H54 (cell line): ENCODE measurements at regions not wholly inside any gene's neighbourhood (a gene's known extent, or its start where the extent isn't known, plus 50 kb on each side); places are given as distances from the start of the nearest gene placed in this dataset.
"Not testable (repeated sequence)": the region's sequence is repeated elsewhere in the genome, so short reads cannot be mapped to it uniquely, and the experiment has no call there.

Experiments
- DNase-seq: peaks from one replicate; pipeline ENCODE4 v3.0.0; 2011; ENCODE audit warnings: low spot score, mixed read lengths; ENCODE audit not compliant: insufficient read length
- FAIRE-seq: peaks from 3 replicates; lab custom pipeline; 2011; peaks lifted over from hg19 to GRCh38; lab: Jason Lieb, UNC
- POLR2A ChIP-seq: IDR thresholded peaks from 2 replicates; pipeline ENCODE4 v1.6.1; 2011; ENCODE audit warnings: low read depth, mild to moderate bottlenecking, low read length

DNA sequence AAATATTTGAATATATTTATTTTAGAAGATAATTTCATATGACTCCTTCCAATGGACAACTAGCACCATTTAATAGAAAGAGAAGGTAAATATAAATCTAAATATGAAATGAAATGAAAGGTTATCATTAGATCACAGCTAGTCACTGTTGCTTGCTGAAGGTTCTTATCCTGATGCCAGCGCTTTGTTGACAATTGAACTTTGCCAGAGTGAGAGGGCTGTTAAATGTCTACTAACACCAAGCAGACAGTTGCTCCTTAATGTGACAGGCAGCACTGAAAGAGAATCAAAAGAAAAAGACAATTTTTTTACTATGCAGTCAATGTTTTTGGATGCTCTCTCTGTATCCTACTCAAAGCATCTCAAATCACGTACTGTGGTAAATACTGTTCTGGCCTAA is 152.6 kb upstream of the SEMA6A start:
- no peak for FAIRE-seq
- DNase-seq = no peak
- TF ChIP-seq POLR2A = no peak

DNA sequence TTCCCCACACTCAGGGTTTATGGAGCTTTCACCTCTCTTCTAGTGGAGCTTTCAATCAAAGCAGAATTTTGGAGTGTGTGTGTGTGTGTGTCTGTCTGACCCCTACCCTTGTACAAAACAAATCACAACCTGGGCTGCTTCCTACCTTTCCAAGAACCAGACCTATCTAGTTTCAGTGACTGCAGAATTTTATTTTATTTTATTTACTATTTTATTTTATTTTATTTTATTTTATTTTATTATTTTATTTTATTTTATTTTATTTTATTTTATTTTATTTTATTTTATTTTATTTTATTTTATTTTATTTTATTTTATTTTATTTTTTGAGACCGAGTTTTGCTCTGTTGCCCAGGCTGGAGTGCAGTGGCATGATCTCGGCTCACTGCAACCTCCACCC is 151.6 kb upstream of the SEMA6A start:
- not testable (repeated sequence) for DNase-seq, FAIRE-seq

DNA sequence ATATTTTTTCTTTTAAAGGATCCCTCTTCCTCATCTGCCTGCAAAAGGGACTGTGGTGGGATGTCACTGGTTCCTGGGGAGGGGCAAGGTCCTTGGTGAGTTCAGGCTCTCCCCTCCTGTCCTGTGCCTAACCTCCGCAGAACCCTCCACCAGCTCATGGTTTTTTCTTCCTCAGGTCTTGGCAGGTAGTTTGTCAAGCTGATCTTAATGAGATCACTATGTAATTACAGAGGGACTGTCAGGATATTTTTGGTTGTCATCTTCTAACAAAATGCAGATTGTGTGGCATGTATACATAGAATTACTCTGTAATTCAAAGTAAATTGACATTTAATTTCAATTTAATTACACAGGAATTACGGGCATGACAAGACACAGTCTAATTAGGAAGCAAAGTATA is 150.3 kb upstream of the SEMA6A start:
- TF ChIP-seq POLR2A = no peak
- DNase-seq = no peak
- FAIRE-seq = no peak

DNA sequence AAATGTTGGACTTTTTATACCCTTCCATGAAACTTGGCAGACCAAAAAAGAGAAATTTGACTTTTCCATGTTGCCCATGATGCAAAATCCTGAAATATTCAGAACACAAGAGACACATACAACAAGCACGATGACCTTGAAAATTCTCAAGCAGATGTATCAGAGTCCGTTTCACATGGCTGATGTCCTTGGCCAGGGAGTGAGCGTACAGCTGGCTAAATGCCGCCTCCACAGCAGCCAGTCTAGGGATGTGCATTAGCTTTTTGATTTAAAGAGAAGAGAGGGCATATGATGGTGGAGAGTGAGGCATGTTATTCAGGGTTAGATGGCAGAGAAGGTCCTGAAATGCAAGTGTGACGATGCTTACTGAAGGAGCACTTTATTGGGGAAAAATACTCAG is 148.0 kb upstream of the SEMA6A start:
- no peak for TF ChIP-seq POLR2A
- DNase-seq (no peak), FAIRE-seq (no peak)

DNA sequence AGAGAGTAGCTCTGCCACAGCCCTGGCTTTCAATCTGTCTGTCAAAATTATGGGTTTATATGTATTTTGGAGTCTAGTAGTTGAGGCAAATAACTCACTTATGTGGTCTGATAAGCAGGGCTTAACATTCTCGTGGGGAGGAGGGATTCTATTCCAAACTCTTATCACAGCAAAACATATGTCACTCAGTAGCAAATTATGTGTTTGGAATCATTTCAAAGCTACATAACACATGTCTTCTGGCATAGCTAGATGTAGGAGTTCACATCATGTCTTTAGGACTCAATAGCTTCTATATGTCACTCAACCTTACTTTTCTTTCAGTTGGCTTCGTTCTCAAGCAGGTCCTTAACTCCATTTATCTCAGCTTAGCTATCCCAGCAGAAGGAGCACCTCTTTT is 144.5 kb upstream of the SEMA6A start:
- FAIRE-seq (no peak), DNase-seq (no peak)
- TF ChIP-seq POLR2A = no peak

DNA sequence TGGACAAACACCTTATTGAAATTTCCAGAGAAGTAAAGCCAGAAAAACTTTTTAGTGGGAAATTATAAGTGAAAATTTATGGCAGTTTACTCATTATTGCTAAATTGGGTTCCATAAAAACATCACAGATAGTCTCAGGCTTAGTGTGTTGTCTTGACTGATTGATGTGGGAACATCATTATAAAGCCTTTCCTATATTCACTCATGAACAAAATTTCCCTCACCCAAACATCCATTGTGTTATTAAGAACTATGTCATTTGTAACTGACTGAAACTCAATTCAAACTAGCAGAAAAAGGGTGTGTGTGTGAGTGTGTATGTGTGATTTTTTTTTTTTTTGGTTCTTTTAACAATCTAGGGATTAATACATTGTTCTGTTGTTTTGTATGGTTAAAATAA is 143.7 kb upstream of the SEMA6A start:
- FAIRE-seq = no peak
- DNase-seq = no peak
- TF ChIP-seq POLR2A = no peak

DNA sequence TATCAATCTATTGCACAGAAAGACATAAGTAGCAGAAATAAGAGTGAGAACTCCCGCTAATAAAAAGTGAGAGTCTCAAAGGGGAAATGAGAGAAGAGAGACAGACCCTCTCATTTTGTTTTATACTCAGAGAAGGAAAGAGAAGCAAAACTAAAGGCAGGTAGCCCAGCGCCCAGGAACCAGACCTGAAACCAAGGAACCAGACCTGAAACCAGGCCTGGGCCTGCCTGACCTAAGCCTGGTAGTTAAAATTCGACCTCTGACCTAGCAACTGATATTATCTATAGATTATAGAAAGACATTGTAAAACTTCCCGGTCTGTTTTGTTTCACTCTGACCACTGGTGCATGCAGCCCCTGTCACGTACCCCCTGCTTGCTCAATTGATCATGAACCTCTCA is 134.5 kb upstream of the SEMA6A start:
- TF ChIP-seq POLR2A = no peak
- DNase-seq = no peak
- FAIRE-seq = no peak

DNA sequence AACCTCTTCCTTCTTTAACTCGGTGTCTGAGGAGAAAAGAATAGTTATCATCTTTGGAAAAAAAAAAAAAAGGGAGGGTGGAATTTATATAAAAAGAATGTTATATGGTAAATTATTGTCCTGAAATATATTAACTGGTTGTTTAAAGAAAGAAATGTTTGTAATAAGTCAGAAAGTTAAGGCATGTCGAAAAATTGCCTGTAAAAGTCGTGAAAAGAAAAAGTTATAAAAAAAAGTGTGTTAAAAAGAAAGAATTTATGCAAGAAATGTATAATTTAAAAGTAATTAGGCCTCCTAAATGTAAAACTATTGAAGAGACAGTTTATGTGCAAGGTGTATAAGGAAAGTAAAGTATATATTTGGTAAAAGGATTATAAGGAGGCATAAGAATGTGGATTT is 130.5 kb upstream of the SEMA6A start:
- DNase-seq = not testable (repeated sequence)

DNA sequence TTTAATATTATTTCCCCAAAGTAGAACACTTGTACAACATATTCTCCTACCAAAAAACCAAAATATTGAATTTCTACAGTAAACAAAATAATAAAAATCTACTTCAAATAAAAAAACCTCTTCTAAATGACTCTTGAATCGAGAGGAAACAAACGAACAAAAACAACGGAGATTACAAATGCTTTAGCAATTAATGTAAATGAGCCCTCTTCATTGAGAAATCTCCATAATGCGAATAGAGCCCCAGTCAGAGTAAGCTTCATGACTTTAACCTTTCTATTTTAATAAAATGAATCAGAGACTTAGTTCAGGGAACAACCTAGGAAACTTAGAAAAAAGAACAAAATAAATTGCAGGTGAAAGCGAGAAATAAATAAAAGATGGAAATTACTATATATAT is 129.3 kb upstream of the SEMA6A start:
- FAIRE-seq (no peak), DNase-seq (no peak)
- TF ChIP-seq POLR2A = no peak

More for the DNA sequence above, 130.5 kb upstream of the SEMA6A start:
- FAIRE-seq = not testable (repeated sequence)

DNA sequence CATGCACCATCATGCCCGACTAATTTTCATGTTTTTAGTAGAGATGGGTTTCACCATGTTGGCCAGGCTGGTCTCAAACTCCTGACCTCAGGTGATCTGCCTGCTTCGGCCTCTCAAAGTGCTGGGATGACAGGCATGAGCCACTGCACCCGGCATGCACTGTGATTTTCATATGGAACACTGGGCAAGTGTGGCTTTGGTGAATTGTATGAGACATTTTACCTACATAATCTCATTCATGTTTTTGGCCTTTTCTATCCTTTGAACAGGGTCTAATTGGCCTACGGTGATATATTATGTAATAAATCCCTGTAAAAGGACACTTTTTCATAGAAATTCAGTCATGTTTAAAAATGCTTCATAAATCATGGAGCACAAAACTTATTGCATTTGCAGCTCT is 128.7 kb upstream of the SEMA6A start:
- TF ChIP-seq POLR2A = no peak
- DNase-seq = no peak
- FAIRE-seq = no peak

DNA sequence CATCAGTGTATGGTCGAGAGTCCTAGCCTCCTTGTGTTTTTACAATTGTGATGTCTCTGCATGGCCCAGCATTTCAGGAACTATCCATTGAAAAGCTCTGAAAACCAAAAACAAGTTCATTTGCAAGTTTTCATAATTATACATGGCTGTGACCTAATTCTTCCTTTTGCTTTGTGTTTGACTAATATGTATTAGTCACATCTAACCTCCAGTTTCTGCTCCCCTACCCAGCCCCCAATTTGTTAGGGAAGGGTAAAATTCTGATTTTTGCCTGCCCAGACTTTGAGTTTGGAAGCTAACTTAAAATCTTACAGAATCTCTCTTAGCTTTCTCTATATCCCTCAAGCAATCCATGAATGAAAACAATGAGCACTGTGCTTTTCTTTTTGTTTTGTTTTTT is 128.2 kb upstream of the SEMA6A start:
- FAIRE-seq (no peak), DNase-seq (no peak)
- TF ChIP-seq POLR2A = no peak

DNA sequence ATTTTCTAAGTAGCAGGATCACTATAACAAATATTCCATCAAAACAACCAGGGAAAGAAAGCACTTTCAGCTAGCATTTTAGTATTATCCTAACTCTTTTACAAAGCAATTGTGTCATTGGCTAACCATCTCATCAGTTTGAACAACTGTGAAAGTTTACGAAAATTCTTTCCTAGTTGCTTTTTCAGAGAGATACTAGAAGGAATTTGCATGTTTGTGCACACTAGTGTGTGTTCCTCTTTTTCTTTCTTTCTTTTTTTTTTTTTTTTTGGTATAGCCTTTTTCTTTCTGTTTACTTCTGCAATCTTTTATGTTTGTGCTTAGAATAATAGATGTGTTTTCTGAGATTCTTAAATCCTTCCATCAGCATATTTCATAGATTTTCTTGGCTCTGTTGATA is 124.7 kb upstream of the SEMA6A start:
- TF ChIP-seq POLR2A = no peak
- FAIRE-seq (no peak), DNase-seq (no peak)

DNA sequence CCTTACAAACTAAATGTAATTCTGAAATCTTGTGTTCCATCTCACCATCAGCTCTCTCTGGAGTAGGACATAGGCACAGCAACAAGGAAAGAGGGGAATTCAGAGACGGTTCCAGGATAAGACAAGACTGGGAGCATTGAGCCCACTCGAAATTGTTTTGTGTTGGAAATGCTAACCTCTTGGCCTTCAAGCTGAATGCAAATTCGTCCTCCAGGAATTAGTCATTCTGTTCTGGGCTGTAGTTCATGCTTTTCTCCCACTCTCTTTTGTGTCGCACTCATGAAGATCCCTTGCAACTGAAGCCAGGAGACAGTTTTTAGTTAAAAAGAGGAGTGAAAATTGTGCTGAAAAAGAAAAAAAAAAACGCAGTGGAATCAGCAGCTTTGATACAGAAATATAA is 121.7 kb upstream of the SEMA6A start:
- TF ChIP-seq POLR2A = no peak
- no peak for FAIRE-seq
- DNase-seq = no peak

DNA sequence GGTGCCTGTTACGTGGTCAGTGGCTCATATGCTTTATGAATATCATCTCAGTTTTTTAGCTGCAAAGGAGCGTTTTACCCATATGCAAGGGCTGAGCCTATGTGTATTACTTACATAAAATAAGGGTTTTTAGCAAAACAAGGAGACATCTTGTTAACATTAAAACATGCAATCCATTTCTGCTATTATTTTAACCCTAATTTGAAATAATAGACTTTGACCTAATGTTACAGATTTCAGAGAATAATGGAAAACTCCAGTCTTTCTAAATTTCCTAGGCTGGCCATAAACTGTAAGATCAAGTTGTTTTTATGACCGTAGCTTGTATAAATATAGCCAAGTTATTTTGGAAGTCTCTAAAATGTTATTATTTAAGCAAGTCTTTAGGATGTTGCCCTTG is 121.1 kb upstream of the SEMA6A start:
- TF ChIP-seq POLR2A = no peak
- DNase-seq (no peak), FAIRE-seq (no peak)

DNA sequence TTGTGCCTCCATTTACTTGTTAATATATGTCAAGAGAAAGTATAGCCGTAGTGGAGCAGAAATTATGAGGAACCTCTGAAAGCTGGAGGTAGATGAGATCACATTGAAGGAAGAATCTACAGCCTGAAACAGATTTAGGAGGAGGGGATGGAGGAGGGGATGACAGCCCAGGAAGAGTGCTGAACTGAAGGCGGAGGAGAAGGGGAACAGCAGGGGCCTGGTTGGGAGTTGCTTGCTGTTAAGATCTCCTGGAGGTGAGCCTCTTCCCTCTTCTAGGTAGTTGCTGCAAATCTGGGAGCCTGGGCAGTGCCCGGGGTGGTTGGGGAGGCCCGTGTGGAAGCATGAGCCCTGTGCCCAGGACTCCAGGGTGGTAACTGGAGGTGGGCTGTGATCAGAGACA is 111.8 kb upstream of the SEMA6A start:
- no peak for DNase-seq
- no peak for TF ChIP-seq POLR2A
- no peak for FAIRE-seq

DNA sequence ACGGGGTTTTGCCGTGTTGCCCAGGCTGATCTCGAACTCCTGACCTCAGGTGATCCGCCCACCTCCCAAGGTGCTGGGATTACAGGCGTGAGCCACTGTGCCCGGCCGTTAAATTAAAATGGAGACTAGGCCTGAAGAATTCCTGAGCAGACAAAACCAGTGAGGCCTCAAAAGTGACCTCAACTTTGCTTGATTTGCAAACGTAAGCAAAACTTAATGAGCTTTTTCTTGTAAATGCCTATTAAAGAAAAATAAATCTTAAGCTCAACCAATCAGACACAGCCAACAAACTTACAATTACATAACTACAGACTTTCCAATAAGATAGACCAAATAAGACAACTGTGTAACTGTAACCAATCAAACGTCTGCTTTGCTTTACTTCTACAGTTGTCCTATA is 111.3 kb upstream of the SEMA6A start:
- no peak for TF ChIP-seq POLR2A
- no peak for FAIRE-seq
- DNase-seq = no peak

DNA sequence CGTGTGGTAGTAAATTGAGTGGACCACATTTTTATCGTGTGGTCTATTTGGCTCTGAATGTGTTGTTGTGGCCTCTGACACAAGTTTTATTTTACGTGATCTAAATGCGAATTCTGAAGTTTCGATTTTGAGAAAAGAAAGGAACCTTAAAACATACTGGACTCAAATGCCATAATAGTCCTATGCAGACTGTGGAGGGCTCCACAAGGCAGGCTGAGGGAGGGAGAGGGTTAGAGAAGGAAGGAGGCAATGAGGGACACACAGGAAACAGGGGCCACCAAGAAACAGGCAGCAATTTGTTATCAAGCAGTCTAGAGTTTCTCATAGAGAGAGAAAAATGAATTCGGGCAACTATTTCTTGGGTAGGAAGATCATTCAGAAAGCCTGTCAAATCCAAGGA is 110.4 kb upstream of the SEMA6A start:
- DNase-seq = no peak
- no peak for TF ChIP-seq POLR2A
- no peak for FAIRE-seq
